Urinary bladder (tissue), 3 donors: ENCODE measurements at regions not wholly inside any gene's neighbourhood (a gene's known extent, or its start where the extent isn't known, plus 50 kb on each side); places are given as distances from the start of the nearest gene placed in this dataset.
"Not testable (repeated sequence)": the region's sequence is repeated elsewhere in the genome, so short reads cannot be mapped to it uniquely, and the experiment has no call there.

Experiments
- DNase-seq: peaks from one replicate; pipeline ENCODE4 v3.0.0-alpha.2; 2015; ENCODE audit errors: extremely low spot score
- H3K27ac ChIP-seq: one replicate; pipeline ENCODE4 v1.5.1; 2013; ENCODE audit warnings: low read depth, mild to moderate bottlenecking, moderate library complexity
- H3K36me3 ChIP-seq: one replicate; pipeline ENCODE4 v1.6.1; 2013; ENCODE audit warnings: mild to moderate bottlenecking, moderate library complexity; ENCODE audit not compliant: insufficient read depth
- H3K4me1 ChIP-seq: one replicate; pipeline ENCODE4 v1.6.1; 2013; ENCODE audit warnings: mild to moderate bottlenecking, moderate library complexity; ENCODE audit not compliant: insufficient read depth
- H3K4me3 ChIP-seq: one replicate; pipeline ENCODE4 v1.5.1; 2013; ENCODE audit warnings: low read depth, low read length
- WGBS: extraction: QIAGEN DNeasy Blood & Tissue Kit; methylation state at CpG from one replicate; pipeline ENCODE4 v1.1.7; 2013; 5-methylcytosine and 5-hydroxymethylcytosine counted together
- donor health status: healthy with polysubstance abuse.
- donor health status: healthy.

DNA sequence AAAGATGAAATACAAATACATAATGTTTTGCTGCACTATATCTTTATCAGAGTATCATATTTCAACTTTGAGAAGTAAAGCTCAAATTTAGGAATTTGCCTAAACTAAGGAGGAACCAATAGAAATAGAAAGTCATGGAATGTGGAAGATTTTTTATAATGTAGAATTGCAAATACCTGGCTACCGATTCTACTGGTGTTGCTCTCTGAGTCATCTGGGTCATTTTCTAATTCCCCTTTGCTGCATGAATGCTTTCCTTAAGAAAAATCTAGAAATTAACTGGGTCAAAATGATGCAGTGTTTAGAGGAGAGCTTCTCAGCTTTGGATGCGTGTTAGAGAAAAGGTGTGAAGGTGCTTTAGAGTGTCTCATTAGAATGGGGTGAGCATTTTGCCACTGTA, 568.9 kb upstream of the ANKRD30A start:
- H3K4me3 ChIP-seq, result no peak overlapping the region
- WGBS, result 59% methylated on average over 2 of the region's 2 CpGs
- H3K36me3 ChIP-seq, result no peaks in the 10 kb centered on the region
- no peak for DNase-seq
- no peak overlapping the region for H3K27ac ChIP-seq
- H3K4me1 ChIP-seq, result no peaks in the 10 kb centered on the region

DNA sequence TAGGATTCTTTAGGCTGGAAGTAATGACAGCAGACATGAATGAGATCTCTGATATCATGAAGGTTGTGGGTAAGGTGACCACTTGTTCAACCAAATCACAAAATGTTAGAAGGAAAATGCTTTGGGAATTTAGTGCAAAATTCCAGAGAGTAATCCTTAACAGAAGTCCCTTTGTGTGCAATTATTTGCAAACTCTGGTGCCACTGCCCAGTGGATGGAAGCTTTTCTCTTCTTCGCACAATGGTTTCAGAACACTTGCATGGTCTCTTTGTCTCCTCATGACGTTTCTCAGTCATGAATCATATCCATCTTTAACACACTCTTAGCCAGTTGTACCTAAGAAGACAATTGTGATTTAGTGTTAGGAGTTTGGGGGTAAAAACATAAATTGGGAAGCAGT, 570.4 kb upstream of the ANKRD30A start:
- DNase-seq, result no peak
- Histone ChIP-seq H3K4me3 (no peak overlapping the region), H3K36me3 (no peaks in the 10 kb centered on the region), H3K4me1 (no peaks in the 10 kb centered on the region), H3K27ac (no peak overlapping the region)
- 56% methylated on average over 2 of the region's 2 CpGs for WGBS

DNA sequence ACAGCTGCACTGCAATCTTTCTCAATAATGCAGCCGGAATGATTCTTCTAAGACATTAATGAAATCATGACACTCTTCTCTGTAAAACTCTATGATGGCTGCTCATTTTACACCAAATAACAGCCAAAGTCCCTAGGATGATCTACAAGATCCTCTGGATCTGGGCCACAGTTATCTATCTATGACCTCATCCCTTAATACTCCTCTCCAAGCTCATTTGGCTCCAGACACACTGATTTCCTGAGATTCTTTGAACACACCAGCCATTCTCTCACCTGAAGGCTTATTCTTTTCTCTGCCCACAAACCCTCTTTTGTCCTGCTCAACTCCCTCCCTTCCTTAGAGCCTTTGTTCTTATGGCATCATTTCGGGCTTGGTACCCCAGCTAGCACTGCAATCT, 577.4 kb upstream of the ANKRD30A start:
- H3K4me1 ChIP-seq, result no peaks in the 10 kb centered on the region
- no peak for DNase-seq
- WGBS, result 85% methylated on average over 2 of the region's 2 CpGs
- H3K27ac ChIP-seq, result no peak overlapping the region
- H3K36me3 ChIP-seq, result no peaks in the 10 kb centered on the region
- H3K4me3 ChIP-seq, result no peak overlapping the region

DNA sequence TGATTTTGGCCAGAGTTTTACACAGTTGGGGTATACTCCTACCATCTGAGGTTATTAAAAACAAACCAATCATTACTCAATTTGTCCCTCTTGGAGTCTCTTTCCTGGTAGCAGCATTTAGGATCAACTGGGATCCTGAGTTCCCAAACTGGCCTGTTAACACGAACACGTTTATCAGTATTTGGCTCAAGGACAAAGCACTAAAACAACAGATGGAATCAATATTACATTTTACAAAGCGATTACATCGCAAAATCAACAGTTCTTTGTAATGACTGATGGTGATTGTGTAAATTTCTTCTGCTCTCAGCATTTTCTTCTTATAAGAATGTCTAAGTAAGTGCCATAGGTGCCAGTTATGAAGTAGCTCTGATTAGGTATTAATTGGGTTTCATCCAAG, 582.9 kb upstream of the ANKRD30A start:
- Histone ChIP-seq H3K4me1 (no peaks in the 10 kb centered on the region), H3K27ac (no peak overlapping the region), H3K4me3 (no peak overlapping the region), H3K36me3 (no peaks in the 10 kb centered on the region)
- WGBS, result 33% methylated on average over 4 of the region's 4 CpGs
- no peak for DNase-seq

DNA sequence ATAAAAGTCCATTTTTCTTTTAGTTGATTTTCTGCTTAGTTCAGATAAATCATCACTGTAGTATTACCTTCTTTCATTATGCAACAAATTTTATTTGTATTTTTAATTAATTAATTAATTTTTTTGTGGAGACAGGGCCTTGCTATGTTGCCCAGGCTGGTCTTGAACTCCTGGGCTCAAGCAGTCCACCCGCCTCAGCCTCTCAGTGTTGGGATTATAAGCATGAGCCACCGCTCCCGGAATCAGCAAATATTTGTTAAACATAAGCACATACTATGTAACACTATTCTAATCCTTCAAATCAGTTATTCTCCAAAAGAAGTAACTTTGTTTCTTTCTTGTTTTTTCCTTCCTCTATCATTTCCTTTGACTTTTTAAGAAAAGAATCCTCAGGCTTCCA, 584.8 kb upstream of the ANKRD30A start:
- no peak overlapping the region for H3K27ac ChIP-seq
- 90% methylated on average over 3 of the region's 3 CpGs for WGBS
- no peaks in the 10 kb centered on the region for H3K36me3 ChIP-seq
- no peak overlapping the region for H3K4me3 ChIP-seq
- no peak for DNase-seq
- no peaks in the 10 kb centered on the region for H3K4me1 ChIP-seq

GRCh38 chr10:36538953-36539586, 586.3 kb upstream of the ANKRD30A start:
- 37% methylated on average over 3 of the region's 3 CpGs for WGBS
- Histone ChIP-seq H3K4me3 (no peak overlapping the region), H3K4me1 (no peaks in the 10 kb centered on the region), H3K27ac (no peak overlapping the region), H3K36me3 (no peaks in the 10 kb centered on the region)
- DNase-seq, result no peak

GRCh38 chr10:36534471-36535002, 590.9 kb upstream of the ANKRD30A start:
- DNase-seq, result no peak
- H3K4me3 ChIP-seq, result no peak overlapping the region
- H3K4me1 ChIP-seq, result no peaks in the 10 kb centered on the region
- no peaks in the 10 kb centered on the region for H3K36me3 ChIP-seq
- WGBS, result 73% methylated on average over 5 of the region's 5 CpGs
- no peak overlapping the region for H3K27ac ChIP-seq

- H3K4me1 ChIP-seq, result no peaks in the 10 kb centered on the region
- H3K4me3 ChIP-seq, result no peak overlapping the region
- 89% methylated on average over 8 of the region's 8 CpGs for WGBS
- no peaks in the 10 kb centered on the region for H3K36me3 ChIP-seq
- DNase-seq, result no peak
- no peak overlapping the region for H3K27ac ChIP-seq
Observed at GRCh38 chr10:36533861-36534260, 591.5 kb upstream of the ANKRD30A start.

DNA sequence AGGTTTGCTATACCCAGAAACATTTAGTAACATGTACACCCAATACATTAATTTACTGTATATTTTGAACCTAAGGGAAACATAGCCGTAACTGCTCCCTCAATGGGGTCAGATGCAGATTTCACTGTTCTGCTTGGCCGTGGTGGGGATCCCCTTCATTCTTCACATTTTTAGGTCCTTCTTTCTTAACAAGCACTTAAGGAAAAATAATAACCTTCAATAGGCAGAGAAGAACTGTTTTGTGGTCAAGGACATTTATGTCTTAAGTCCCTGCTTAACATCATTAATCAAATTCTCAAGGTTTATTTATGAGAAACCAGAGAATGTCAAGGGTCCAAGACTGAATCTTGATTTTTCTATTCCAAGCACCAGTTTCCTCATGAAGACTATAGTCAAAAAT, 592.1 kb upstream of the ANKRD30A start:
- H3K36me3 ChIP-seq, result no peaks in the 10 kb centered on the region
- H3K4me3 ChIP-seq, result no peak overlapping the region
- H3K4me1 ChIP-seq, result no peaks in the 10 kb centered on the region
- no peak for DNase-seq
- WGBS, result 87% methylated on average over 2 of the region's 2 CpGs
- no peak overlapping the region for H3K27ac ChIP-seq

DNA sequence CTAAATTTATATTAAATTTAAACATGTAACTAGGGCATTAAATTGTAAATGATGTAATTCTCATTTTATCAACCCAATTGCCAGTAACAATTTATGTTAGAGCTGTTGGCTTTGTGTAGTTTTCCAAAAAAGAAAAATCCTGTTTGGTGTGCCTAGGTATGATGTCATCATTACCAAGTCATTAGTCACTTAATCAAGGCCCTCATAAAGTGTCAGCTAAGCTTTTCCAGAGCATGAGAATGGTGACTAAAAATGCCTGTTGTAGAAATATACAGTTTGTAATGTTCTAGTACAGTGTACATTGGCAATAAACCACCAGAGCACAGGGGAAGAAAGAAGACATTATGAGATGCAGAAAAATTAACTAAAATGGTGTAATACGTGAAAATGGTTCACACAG, 593.8 kb upstream of the ANKRD30A start:
- Histone ChIP-seq H3K27ac (no peak overlapping the region), H3K36me3 (no peaks in the 10 kb centered on the region), H3K4me1 (no peaks in the 10 kb centered on the region), H3K4me3 (no peak overlapping the region)
- 67% methylated on average over 1 of the region's 1 CpG for WGBS
- DNase-seq, result no peak

DNA sequence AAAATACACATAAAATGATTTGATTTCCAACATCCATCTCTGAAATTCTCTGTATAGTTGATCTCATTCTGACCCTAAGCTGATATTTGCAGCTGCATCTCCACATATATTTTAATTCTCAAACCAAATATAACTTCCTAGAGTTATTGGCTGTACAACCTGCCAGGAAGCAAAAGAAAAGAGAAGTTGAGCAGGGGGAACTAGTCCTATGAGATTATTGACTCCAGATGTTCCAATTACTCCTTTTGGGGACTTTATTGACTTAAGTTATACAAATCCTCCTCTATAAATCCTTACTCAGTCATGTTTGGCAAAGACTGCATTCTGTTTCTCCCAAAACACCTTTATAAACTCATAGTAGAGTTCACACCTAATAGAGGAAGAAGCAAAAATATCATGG, 599.4 kb upstream of the ANKRD30A start:
- Histone ChIP-seq H3K27ac (no peak overlapping the region), H3K4me1 (no peaks in the 10 kb centered on the region), H3K36me3 (no peaks in the 10 kb centered on the region), H3K4me3 (no peak overlapping the region)
- DNase-seq, result no peak

DNA sequence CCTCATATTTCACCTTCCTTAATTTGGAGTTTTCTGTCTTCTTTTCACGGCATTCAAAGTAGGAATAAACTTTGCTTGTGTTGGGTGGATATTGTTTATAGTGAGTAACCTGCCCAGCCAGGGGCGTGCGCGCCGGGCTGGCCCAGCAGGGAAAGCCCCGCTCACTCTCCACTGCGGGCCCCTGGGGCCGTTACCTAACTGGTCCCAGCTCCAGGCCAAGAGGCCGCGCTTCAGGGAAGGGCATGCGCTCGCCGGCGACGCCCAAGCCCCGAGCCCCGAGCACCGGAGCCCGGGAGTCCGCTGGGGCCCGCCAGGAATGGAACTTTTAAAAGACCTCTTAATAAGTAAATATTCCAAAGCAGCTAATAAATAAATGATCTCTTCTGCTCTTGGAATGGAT, 601.3 kb upstream of the ANKRD30A start:
- not testable (repeated sequence) for DNase-seq, H3K36me3 ChIP-seq, H3K4me3 ChIP-seq, H3K4me1 ChIP-seq, H3K27ac ChIP-seq
- WGBS, result 93% methylated on average over 21 of the region's 21 CpGs

GRCh38 chr10:36519909-36520308, 605.5 kb upstream of the ANKRD30A start:
- DNase-seq, result no peak
- Histone ChIP-seq H3K4me1 (no peaks in the 10 kb centered on the region), H3K4me3 (no peak overlapping the region), H3K36me3 (no peaks in the 10 kb centered on the region), H3K27ac (no peak overlapping the region)
- WGBS, result 78% methylated on average over 1 of the region's 1 CpG

DNA sequence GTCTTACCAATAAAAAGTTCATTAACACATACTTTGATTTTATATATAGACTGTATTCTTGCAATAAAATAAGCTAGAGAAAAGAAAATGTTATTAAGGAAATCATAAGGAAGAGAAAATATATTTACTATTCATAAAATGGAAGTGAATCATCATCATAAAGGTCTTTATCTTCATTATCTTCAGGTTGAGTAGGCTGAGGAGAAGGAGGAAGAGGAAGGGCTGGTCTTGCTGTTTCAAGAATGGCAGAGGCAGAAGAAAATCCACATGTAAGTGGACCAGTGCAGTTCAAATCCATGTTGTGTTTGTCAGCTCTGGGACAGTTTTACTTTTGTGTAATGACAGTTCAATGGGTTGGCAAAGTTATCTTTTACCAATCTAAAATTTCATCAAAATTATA, 609.1 kb upstream of the ANKRD30A start:
- DNase-seq, result no peak
- no peaks in the 10 kb centered on the region for H3K4me1 ChIP-seq
- H3K36me3 ChIP-seq, result no peaks in the 10 kb centered on the region
- no peak overlapping the region for H3K4me3 ChIP-seq
- H3K27ac ChIP-seq, result no peak overlapping the region

DNA sequence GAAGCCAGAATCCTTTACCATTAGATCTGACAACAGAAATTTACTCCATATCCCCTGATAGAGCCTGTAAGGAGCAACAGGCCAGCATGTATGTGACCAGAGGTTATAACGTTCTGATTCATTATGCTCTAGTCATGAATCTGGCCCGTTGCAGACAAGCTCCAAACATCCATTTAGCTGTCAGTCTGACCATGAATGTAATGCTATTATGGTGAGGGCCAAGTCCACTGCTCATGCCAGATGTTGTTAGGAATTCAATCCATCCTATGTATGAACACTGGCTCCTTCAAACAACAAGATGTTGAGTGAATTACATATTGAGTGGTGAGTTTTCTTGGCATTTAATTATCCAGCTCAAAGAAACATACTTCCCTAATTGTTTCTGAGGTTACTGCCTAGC, 610.1 kb upstream of the ANKRD30A start:
- Histone ChIP-seq H3K4me3 (no peak overlapping the region), H3K4me1 (no peaks in the 10 kb centered on the region), H3K27ac (no peak overlapping the region), H3K36me3 (no peaks in the 10 kb centered on the region)
- no peak for DNase-seq
- WGBS, result 33% methylated on average over 2 of the region's 2 CpGs
